HG03378 (cell line): ENCODE measurements at regions not wholly inside any gene's neighbourhood (a gene's known extent, or its start where the extent isn't known, plus 50 kb on each side); places are given as distances from the start of the nearest gene placed in this dataset.

Experiments
- ATAC-seq: cut with Tn5 transposase; IDR thresholded peaks from one replicate; pipeline ENCODE4 v1.9.1; 2021; ENCODE audit warnings: mild to moderate bottlenecking, moderate library complexity; ENCODE audit not compliant: unreplicated experiment

GRCh38 chr2:117762454-117762853 lies 52.0 kb upstream of the DDX18 start:
- no peak for ATAC-seq

DNA sequence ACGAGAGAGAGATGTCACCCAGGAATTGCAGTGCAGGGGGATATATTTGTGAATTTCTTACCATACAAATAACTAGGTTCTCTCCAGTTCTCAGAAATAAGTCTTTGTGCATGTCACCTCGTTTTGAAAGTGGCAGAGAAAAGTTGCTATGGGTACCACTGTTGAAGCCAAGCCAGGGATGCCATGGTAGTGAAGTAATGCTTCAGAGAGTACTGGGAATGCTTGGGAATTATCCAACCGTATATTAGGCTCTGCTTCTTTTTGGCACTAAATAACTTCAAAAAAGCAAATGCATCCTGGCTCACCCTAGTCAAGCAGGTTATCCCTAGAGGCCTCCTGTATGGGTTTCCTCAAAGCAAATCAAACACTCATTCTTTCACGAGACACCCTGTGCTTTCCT lies 50.7 kb upstream of the DDX18 start:
- ATAC-seq, result no peak
